IMR-90 (cell line): ENCODE measurements at regions not wholly inside any gene's neighbourhood (a gene's known extent, or its start where the extent isn't known, plus 50 kb on each side); places are given as distances from the start of the nearest gene placed in this dataset.
"Not testable (repeated sequence)": the region's sequence is repeated elsewhere in the genome, so short reads cannot be mapped to it uniquely, and the experiment has no call there.

ENCODE experiments used
- ATAC-seq: fragments of 200-7000 bp; cut with Tn5 transposase; 2 replicates; pipeline ENCODE4 v1.9.1; 2020; ENCODE audit warnings: low read depth, mild to moderate bottlenecking, moderate library complexity
- BruUV-seq: library from RNA; stranded (reverse); fragments of 400-500 nt; replicated peaks from 2 replicates; lab custom pipeline; 2021; lab: Mats Ljungman, UMichigan
- CTCF ChIA-PET: fragments of 300-600 bp; formaldehyde crosslinking; extraction: SDS; loops from one replicate; lab custom pipeline; 2021; ENCODE audit warnings: antibody characterized with exemption; lab: Yijun Ruan, JAX
- POLR2A ChIA-PET: fragments of 300-600 bp; sonication (Branson Sonifier 250); formaldehyde crosslinking; loops from one replicate; lab custom pipeline; 2022; ENCODE audit warnings: antibody characterized with exemption; ENCODE audit not compliant: unreplicated experiment; lab: Charles Lee
- DNase-seq: peaks from one replicate; pipeline ENCODE4 v3.0.0; 2013
- H2AFZ ChIP-seq: replicated peaks from 2 replicates; pipeline ENCODE3; 2013; ENCODE audit warnings: low read length, mild to moderate bottlenecking; ENCODE audit not compliant: poor library complexity
- H2AK5ac ChIP-seq: 2 replicates; pipeline ENCODE4 v1.6.1; 2013; ENCODE audit warnings: low read depth, low read length, inconsistent platforms
- H2AK9ac ChIP-seq: replicated peaks from 2 replicates; pipeline ENCODE3; 2013; ENCODE audit warnings: mild to moderate bottlenecking, low read depth, low read length, moderate library complexity; ENCODE audit not compliant: poor library complexity
- H2BK120ac ChIP-seq: 2 replicates; pipeline ENCODE4 v1.6.1; 2013; ENCODE audit warnings: low read depth, low read length, inconsistent platforms
- H2BK15ac ChIP-seq: 3 replicates; pipeline ENCODE4 v1.6.1; 2013; ENCODE audit warnings: low read depth, low read length, inconsistent platforms
- H2BK20ac ChIP-seq: 2 replicates; pipeline ENCODE4 v1.6.1; 2013; ENCODE audit warnings: low read depth, mild to moderate bottlenecking, inconsistent platforms, low read length, moderate library complexity
- H2BK5ac ChIP-seq: 2 replicates; pipeline ENCODE4 v1.6.1; 2013; ENCODE audit warnings: mild to moderate bottlenecking, low read depth, low read length, inconsistent platforms; ENCODE audit not compliant: poor library complexity, severe bottlenecking
- H3K14ac ChIP-seq: replicated peaks from 2 replicates; pipeline ENCODE4 v1.6.1; 2013; ENCODE audit warnings: low read depth, low read length, inconsistent platforms
- H3K18ac ChIP-seq: 2 replicates; pipeline ENCODE4 v1.6.1; 2013; ENCODE audit warnings: low read depth, low read length, control low read depth
- H3K23ac ChIP-seq: 2 replicates; pipeline ENCODE4 v1.6.1; 2013; ENCODE audit warnings: low read depth, low read length, inconsistent platforms
- H3K27ac ChIP-seq: 2 replicates; pipeline ENCODE4 v1.5.1; 2013; ENCODE audit warnings: mild to moderate bottlenecking, control low read depth, low read length; ENCODE audit not compliant: insufficient read depth
- H3K27me3 ChIP-seq: 2 replicates; pipeline ENCODE4 v1.6.1; 2013; ENCODE audit warnings: low read length; ENCODE audit not compliant: control insufficient read depth, insufficient read depth
- H3K36me3 ChIP-seq: 2 replicates; pipeline ENCODE4 v1.6.1; 2013; ENCODE audit warnings: low read length, mixed read lengths; ENCODE audit not compliant: control insufficient read depth, insufficient read depth
- H3K4ac ChIP-seq: 2 replicates; pipeline ENCODE4 v1.6.1; 2013; ENCODE audit warnings: low read depth, low read length, inconsistent platforms
- H3K4me1 ChIP-seq: 2 replicates; pipeline ENCODE4 v1.6.1; 2013; ENCODE audit warnings: low read length, mixed read lengths; ENCODE audit not compliant: control insufficient read depth, insufficient read depth
- H3K4me2 ChIP-seq: 2 replicates; pipeline ENCODE4 v1.6.1; 2013; ENCODE audit warnings: low read depth, mild to moderate bottlenecking, control low read depth, low read length, moderate library complexity
- H3K4me3 ChIP-seq: 2 replicates; pipeline ENCODE4 v1.5.1; 2013; ENCODE audit warnings: low read depth, mild to moderate bottlenecking, control low read depth, low read length, moderate library complexity; ENCODE audit not compliant: insufficient read depth
- H3K56ac ChIP-seq: 2 replicates; pipeline ENCODE4 v1.6.1; 2013; ENCODE audit warnings: low read length, inconsistent platforms; ENCODE audit not compliant: insufficient read depth; ENCODE audit errors: extremely low read depth
- H3K79me1 ChIP-seq, 2 experiments: 2 replicates each; pipeline ENCODE4 v1.6.1; 2013; ENCODE audit warnings: low read length in 2 of 2, inconsistent platforms in 1 of 2, low read depth in 1 of 2
- H3K9ac ChIP-seq: 2 replicates; pipeline ENCODE4 v1.6.1; 2013; ENCODE audit warnings: low read depth, low read length, control low read depth
- H3K9me1 ChIP-seq: 2 replicates; pipeline ENCODE4 v1.6.1; 2013; ENCODE audit warnings: low read length, inconsistent platforms; ENCODE audit not compliant: insufficient read depth
- H3K9me3 ChIP-seq: 2 replicates; pipeline ENCODE4 v1.6.1; 2013; ENCODE audit warnings: low read length; ENCODE audit not compliant: control insufficient read depth, insufficient read depth
- H4K20me1 ChIP-seq: 2 replicates; pipeline ENCODE4 v1.6.1; 2013; ENCODE audit warnings: low read length, inconsistent platforms; ENCODE audit not compliant: insufficient read depth
- H4K5ac ChIP-seq: 2 replicates; pipeline ENCODE4 v1.6.1; 2013; ENCODE audit warnings: mild to moderate bottlenecking, low read depth, low read length, control low read depth
- H4K8ac ChIP-seq, 2 experiments: 2 replicates each; pipeline ENCODE4 v1.6.1; 2013; ENCODE audit warnings: low read depth in 2 of 2, low read length in 2 of 2, control low read depth in 1 of 2, inconsistent platforms in 1 of 2
- H4K91ac ChIP-seq: 2 replicates; pipeline ENCODE4 v1.6.1; 2013; ENCODE audit warnings: low read depth, low read length, inconsistent platforms; ENCODE audit not compliant: insufficient read depth
- WGBS, 2 experiments: methylation state at CpG; one replicate each; pipeline versions ENCODE4 v1.1.5 to v1.1.7; 2013; ENCODE audit warnings: missing lambda C conversion rate in 2 of 2; ENCODE audit not compliant: insufficient read length in 1 of 2; ENCODE audit errors: extremely low coverage in 2 of 2; 5-methylcytosine and 5-hydroxymethylcytosine counted together
- dilution Hi-C: fragments of 300-500 bp; cut with HindIII; formaldehyde crosslinking; loops from one replicate; pipeline ENCODE4 v1.14.3; 2018; ENCODE audit warnings: low sequenced_read_pairs; ENCODE audit not compliant: unreplicated experiment
- in situ Hi-C: fragments of 300-500 bp; cut with MboI; formaldehyde crosslinking; loops from 3 replicates; pipeline ENCODE4 v1.14.3; 2019; ENCODE audit warnings: low sequenced_read_pairs, inconsistent platforms, mixed read lengths
- intact Hi-C: fragments of 100-400 bp; cut with micrococcal nuclease; formaldehyde crosslinking; loops from 2 replicates; pipeline ENCODE4 v1.10.0; 2022

- CTCF ChIA-PET, dilution Hi-C loops, H3K79me1 ChIP-seq, H2BK120ac ChIP-seq, H4K20me1 ChIP-seq, H3K4ac ChIP-seq, H3K9ac ChIP-seq, H2BK5ac ChIP-seq, H2AFZ ChIP-seq, H3K23ac ChIP-seq, H3K4me3 ChIP-seq, DNase-seq, H3K27ac ChIP-seq, H3K56ac ChIP-seq, H3K9me1 ChIP-seq, H4K91ac ChIP-seq, H3K4me1 ChIP-seq, in situ Hi-C loops, H3K4me2 ChIP-seq, H2AK9ac ChIP-seq, H3K9me3 ChIP-seq, H2BK15ac ChIP-seq, intact Hi-C loops, H4K5ac ChIP-seq, H4K8ac ChIP-seq, H2BK20ac ChIP-seq, H3K18ac ChIP-seq, POLR2A ChIA-PET, BruUV-seq, H2AK5ac ChIP-seq, H3K36me3 ChIP-seq, ATAC-seq, H3K27me3 ChIP-seq, H3K14ac ChIP-seq: not testable (repeated sequence)
- no CpG with 5 or more reads among the region's 7 CpGs for WGBS, 2 experiments
These were observed 60.6 kb upstream of the PPP1R12A start for GRCh38 chr12:79995385-79996084.
